ENCODE measurements at regions not wholly inside any gene's neighbourhood (a gene's known extent, or its start where the extent isn't known, plus 50 kb on each side); places are given as distances from the start of the nearest gene placed in this dataset.

DNA sequence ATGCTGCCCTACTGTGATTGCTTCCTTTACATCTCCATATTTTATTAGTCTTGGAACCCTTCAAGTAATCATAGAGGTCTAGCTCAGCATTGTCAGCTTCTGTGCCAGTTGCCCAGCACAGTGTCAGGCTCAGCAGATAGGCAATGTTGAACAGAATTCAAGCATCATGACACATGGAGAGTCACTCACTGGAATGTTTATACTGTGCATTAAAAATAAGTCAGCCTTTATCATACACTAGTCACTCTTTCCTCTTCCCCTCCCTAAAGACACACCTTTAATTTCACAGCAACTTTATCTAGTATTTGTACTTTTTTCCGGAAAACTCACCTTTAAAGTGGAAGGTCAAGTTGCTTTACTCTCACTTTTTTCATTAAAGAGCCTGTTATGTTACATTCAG, 253.8 kb upstream of the CDH11 start:
- Histone ChIP-seq H3K79me1 (ENCODE audit: low read depth, low read length) (no peaks in the 10 kb centered on the region), H2BK120ac (replicated peaks; ENCODE audit: low read depth, low read length) (no peak overlapping the region), H4K5ac (ENCODE audit: insufficient read length, low read depth, low read length) (no peak overlapping the region), H4K20me1 (replicated peaks in 1 of 2; ENCODE audit: control insufficient read depth in 1 of 2, insufficient read depth in 2 of 2, low read length in 2 of 2) (no peaks in the 10 kb centered on the region), H2AK5ac (ENCODE audit: low read depth, low read length) (no peak overlapping the region), H3K23ac (ENCODE audit: insufficient read length) (no peak overlapping the region), H3K14ac (ENCODE audit: insufficient read length) (no peak overlapping the region), H3K4ac (replicated peaks; ENCODE audit: insufficient read length, low read depth, low read length) (no peak overlapping the region), H3K79me2 (ENCODE audit: control insufficient read depth in 1 of 2, insufficient read depth in 2 of 2, low read length in 2 of 2) (no peaks in the 10 kb centered on the region), H4K8ac (ENCODE audit: extremely low read depth, insufficient read depth, low read length) (no peak overlapping the region), H2AFZ (ENCODE audit: low read length) (no peak overlapping the region), H3K9me3 (ENCODE audit: insufficient read depth in 2 of 2, low read depth in 1 of 2, low read length in 1 of 2) (no peaks in the 10 kb centered on the region), H3K4me2 (ENCODE audit: insufficient read depth in 1 of 2, low read depth in 2 of 2, low read length in 2 of 2) (no peak overlapping the region), H3K27me3 (replicated peaks in 1 of 4; ENCODE audit: control insufficient read depth in 3 of 4, extremely low read depth in 1 of 4, insufficient read depth in 3 of 4, low read length in 3 of 4) (no peaks in the 10 kb centered on the region), H3K23me2 (ENCODE audit: low read depth, low read length) (no peaks in the 10 kb centered on the region), H3K56ac (replicated peaks; ENCODE audit: insufficient read length, low read depth, low read length) (no peak overlapping the region), H3K4me3 (ENCODE audit: extremely low read depth in 1 of 4, insufficient read depth in 2 of 4, low read depth in 3 of 4, low read length in 4 of 4) (no peak overlapping the region), H2BK12ac (ENCODE audit: low read depth, low read length) (no peak overlapping the region), H3K27ac (ENCODE audit: low read depth, low read length) (no peak overlapping the region), H4K91ac (replicated peaks; ENCODE audit: insufficient read length, low read length) (no peak overlapping the region), H3K9ac (replicated peaks in 1 of 4; ENCODE audit: extremely low read depth in 1 of 4, low read depth in 3 of 4, low read length in 3 of 4) (no peak overlapping the region), H3K4me1 (replicated peaks in 1 of 4; ENCODE audit: control insufficient read depth in 3 of 4, insufficient read depth in 4 of 4, low read length in 3 of 4) (peaks cover 0 to 4% (median 0%) of the 10 kb centered on the region in 4 experiments; a peak in 1 of 7 replicates), H2BK5ac (ENCODE audit: low read depth, low read length) (no peak overlapping the region), H2BK20ac (ENCODE audit: low read length) (no peak overlapping the region), H3K18ac (ENCODE audit: extremely low read depth, low read length) (no peak overlapping the region), H2BK15ac (ENCODE audit: low read length) (no peak overlapping the region), H3K36me3 (ENCODE audit: control insufficient read depth in 2 of 4, insufficient read depth in 4 of 4, low read length in 3 of 4) (no peaks in the 10 kb centered on the region)
- FAIRE-seq, result no peak
- WGBS, 2 experiments (ENCODE audit: extremely low coverage in 1 of 2, insufficient coverage in 1 of 2, insufficient read length in 1 of 2, insufficient replicate concordance in 2 of 2, low coverage in 1 of 2, low lambda C conversion rate in 2 of 2, missing lambda C conversion rate in 1 of 2), result 81% methylated on average over 1 of the region's 1 CpG; no CpG with 5 or more reads in 1 of the 2 experiments
- ChIA-PET CTCF (ENCODE audit: partially characterized antibody) (interaction anchor here (2.7 kb wide), 1 partner anchor 10 kb away, joined by 9 read pairs; no protein-coding TSS in a partner anchor), POLR2A (ENCODE audit: partially characterized antibody) (no interaction called here)
- DNase-seq (ENCODE audit: low read depth in 1 of 2, low spot score in 2 of 2), result no peak
- TF ChIP-seq KDM1A (IDR thresholded peaks at IDR 0.05; ENCODE audit: borderline replicate concordance, low read length) (no peak), KDM5A (IDR thresholded peaks at IDR 0.05; ENCODE audit: low read length) (no peak), BACH1 (IDR thresholded peaks at IDR 0.05; ENCODE audit: low read length) (no peak), GABPA (IDR thresholded peaks at IDR 0.05; ENCODE audit: borderline replicate concordance, insufficient read depth, low read length) (no peak), POLR2A (IDR thresholded peaks at IDR 0.05; ENCODE audit: control extremely low read depth in 1 of 2, low read depth in 2 of 2, low read length in 2 of 2) (no peak), TAF7 (optimal IDR thresholded peaks at IDR 0.05; ENCODE audit: borderline replicate concordance, low read depth, low read length) (no peak), SRF (IDR thresholded peaks at IDR 0.05; ENCODE audit: low read depth, low read length) (no peak), KDM4A (IDR thresholded peaks at IDR 0.05; ENCODE audit: low read depth, low read length, severe bottlenecking) (no peak), BCL11A (IDR thresholded peaks at IDR 0.05; ENCODE audit: low read depth in 2 of 2, low read length in 2 of 2) (no peak), TBP (IDR thresholded peaks at IDR 0.05; ENCODE audit: low read depth, low read length) (no peak), TCF12 (IDR thresholded peaks at IDR 0.05; ENCODE audit: low read depth, low read length) (no peak)

Data from H1 (cell line).